H9 (cell line): ENCODE measurements at regions not wholly inside any gene's neighbourhood (a gene's known extent, or its start where the extent isn't known, plus 50 kb on each side); places are given as distances from the start of the nearest gene placed in this dataset.

Experiments used
- DNase-seq: peaks from one replicate; pipeline ENCODE4 v3.0.0-alpha.2; 2017
- H2AFZ ChIP-seq: one replicate; pipeline ENCODE4 v1.6.1; 2013; ENCODE audit warnings: mild to moderate bottlenecking, low read length, control low read depth, moderate library complexity
- H2AK5ac ChIP-seq: 2 replicates; pipeline ENCODE4 v1.6.1; 2013; ENCODE audit warnings: low read length, control low read depth, mixed read lengths; ENCODE audit not compliant: insufficient read length
- H2BK120ac ChIP-seq: one replicate; pipeline ENCODE4 v1.6.1; 2013; ENCODE audit warnings: low read depth, mild to moderate bottlenecking, low read length, control low read depth, inconsistent platforms; ENCODE audit not compliant: poor library complexity, severe bottlenecking
- H2BK12ac ChIP-seq: 2 replicates; pipeline ENCODE4 v1.6.1; 2013; ENCODE audit warnings: low read length, control low read depth, mixed read lengths, low read depth; ENCODE audit not compliant: insufficient read length
- H2BK15ac ChIP-seq: 2 replicates; pipeline ENCODE4 v1.6.1; 2013; ENCODE audit warnings: low read depth, low read length, control low read depth
- H2BK20ac ChIP-seq: one replicate; pipeline ENCODE4 v1.6.1; 2013; ENCODE audit warnings: low read depth, mild to moderate bottlenecking, low read length, control low read depth, inconsistent platforms; ENCODE audit not compliant: poor library complexity, severe bottlenecking
- H2BK5ac ChIP-seq: 2 replicates; pipeline ENCODE4 v1.6.1; 2013; ENCODE audit warnings: low read length, control low read depth, mixed read lengths; ENCODE audit not compliant: insufficient read length
- H3K14ac ChIP-seq: 2 replicates; pipeline ENCODE4 v1.6.1; 2013; ENCODE audit warnings: low read length, control low read depth; ENCODE audit not compliant: insufficient read depth
- H3K18ac ChIP-seq: 2 replicates; pipeline ENCODE4 v1.6.1; 2013; ENCODE audit warnings: low read depth, mild to moderate bottlenecking, mixed read lengths, low read length, control low read depth; ENCODE audit not compliant: insufficient read length
- H3K23ac ChIP-seq: 2 replicates; pipeline ENCODE4 v1.6.1; 2013; ENCODE audit warnings: low read length, control low read depth, mixed read lengths, low read depth; ENCODE audit not compliant: insufficient read length
- H3K23me2 ChIP-seq: 2 replicates; pipeline ENCODE4 v1.6.1; 2013; ENCODE audit warnings: low read depth, mild to moderate bottlenecking, mixed read lengths, low read length, control low read depth; ENCODE audit not compliant: insufficient read length, poor library complexity, severe bottlenecking
- H3K27ac ChIP-seq: 2 replicates; pipeline ENCODE4 v1.5.1; 2013; ENCODE audit warnings: low read length, control low read depth, mixed read lengths, low read depth; ENCODE audit not compliant: insufficient read length
- H3K27me3 ChIP-seq: 2 replicates; pipeline ENCODE4 v1.6.1; 2013; ENCODE audit warnings: low read length, control low read depth, inconsistent platforms; ENCODE audit not compliant: insufficient read depth
- H3K4ac ChIP-seq: 2 replicates; pipeline ENCODE4 v1.6.1; 2013; ENCODE audit warnings: low read depth, mild to moderate bottlenecking, control low read depth, inconsistent platforms, low read length, moderate library complexity
- H3K4me1 ChIP-seq: 2 replicates; pipeline ENCODE4 v1.6.1; 2013; ENCODE audit warnings: low read length, control low read depth, inconsistent platforms; ENCODE audit not compliant: insufficient read depth
- H3K4me2 ChIP-seq: 2 replicates; pipeline ENCODE4 v1.6.1; 2013; ENCODE audit warnings: low read length, control low read depth, mixed read lengths; ENCODE audit not compliant: insufficient read length, insufficient read depth
- H3K56ac ChIP-seq: 2 replicates; pipeline ENCODE4 v1.6.1; 2013; ENCODE audit warnings: low read depth, mild to moderate bottlenecking, mixed read lengths, low read length, control low read depth; ENCODE audit not compliant: insufficient read length
- H3K79me1 ChIP-seq: 2 replicates; pipeline ENCODE4 v1.6.1; 2013; ENCODE audit warnings: low read depth, mild to moderate bottlenecking, moderate library complexity, low read length, control low read depth, inconsistent platforms; ENCODE audit not compliant: insufficient read depth, poor library complexity, severe bottlenecking
- H3K79me2 ChIP-seq: 2 replicates; pipeline ENCODE4 v1.6.1; 2013; ENCODE audit warnings: low read length, control low read depth, inconsistent platforms; ENCODE audit not compliant: insufficient read depth
- H3K9ac ChIP-seq: 2 replicates; pipeline ENCODE4 v1.6.1; 2013; ENCODE audit warnings: low read length, control low read depth, mixed read lengths; ENCODE audit not compliant: insufficient read length; ENCODE audit errors: extremely low read depth
- H3K9me3 ChIP-seq: one replicate; pipeline ENCODE4 v1.6.1; 2013; ENCODE audit warnings: low read depth, low read length, inconsistent platforms; ENCODE audit not compliant: control insufficient read depth
- H3T11ph ChIP-seq: one replicate; pipeline ENCODE4 v1.6.1; 2013; ENCODE audit warnings: mild to moderate bottlenecking, low read length, control low read depth, inconsistent platforms
- H4K20me1 ChIP-seq: one replicate; pipeline ENCODE4 v1.6.1; 2013; ENCODE audit not compliant: control insufficient read depth, insufficient read length, insufficient read depth
- H4K5ac ChIP-seq: 2 replicates; pipeline ENCODE4 v1.6.1; 2013; ENCODE audit warnings: low read depth, mild to moderate bottlenecking, mixed read lengths, low read length, control low read depth; ENCODE audit not compliant: insufficient read length
- H4K8ac ChIP-seq: replicated peaks from 2 replicates; pipeline ENCODE4 v1.6.1; 2013; ENCODE audit warnings: low read length, control low read depth, mixed read lengths, low read depth; ENCODE audit not compliant: insufficient read length
- H4K91ac ChIP-seq: 2 replicates; pipeline ENCODE4 v1.6.1; 2013; ENCODE audit warnings: low read depth, mild to moderate bottlenecking, moderate library complexity, mixed read lengths, low read length, control low read depth; ENCODE audit not compliant: insufficient read length
- H3K27ac Mint-ChIP-seq, 3 experiments: 2 replicates in 2 of 3; 3 replicates in 1 of 3; pipeline ENCODE4 v1.8.0; 2020 to 2021; ENCODE audit warnings: mixed read lengths in 3 of 3, mild to moderate bottlenecking in 1 of 3, moderate library complexity in 1 of 3
- H3K27me3 Mint-ChIP-seq: 2 replicates; pipeline ENCODE4 v1.8.0; 2021; ENCODE audit warnings: low read depth, mild to moderate bottlenecking, moderate library complexity, mixed read lengths
- H3K36me3 Mint-ChIP-seq, 3 experiments: 2 replicates in 2 of 3; 3 replicates in 1 of 3; pipeline ENCODE4 v1.8.0; 2020 to 2021; ENCODE audit warnings: low read depth in 3 of 3, mixed read lengths in 3 of 3; ENCODE audit not compliant: insufficient read depth in 1 of 3
- H3K4me1 Mint-ChIP-seq, 2 experiments: 2 replicates each; pipeline ENCODE4 v1.8.0; 2020; ENCODE audit warnings: mixed read lengths in 2 of 2
- H3K4me3 Mint-ChIP-seq, 2 experiments: 2 replicates in 1 of 2; 3 replicates in 1 of 2; pipeline ENCODE4 v1.8.0; 2020 to 2021; ENCODE audit warnings: mild to moderate bottlenecking in 2 of 2, mixed read lengths in 2 of 2, moderate library complexity in 1 of 2
- H3K9me3 Mint-ChIP-seq, 2 experiments: 2 replicates in 1 of 2; 3 replicates in 1 of 2; pipeline ENCODE4 v1.8.0; 2020; ENCODE audit warnings: mild to moderate bottlenecking in 2 of 2, mixed read lengths in 2 of 2, moderate library complexity in 1 of 2
- CTCF ChIP-seq: fragments of 200-600 bp; sonication (generic); conservative IDR thresholded peaks from 3 replicates; pipeline ENCODE4 v1.8.0; 2021; ENCODE audit warnings: antibody characterized with exemption, mild to moderate bottlenecking
- WGBS: extraction: QIAGEN DNeasy Blood & Tissue Kit; methylation state at CpG from one replicate; pipeline ENCODE4 v1.1.7; 2013; ENCODE audit warnings: missing lambda C conversion rate, low lambda C conversion rate, mixed read lengths; ENCODE audit not compliant: insufficient read length; ENCODE audit errors: extremely low coverage; 5-methylcytosine and 5-hydroxymethylcytosine counted together

DNA sequence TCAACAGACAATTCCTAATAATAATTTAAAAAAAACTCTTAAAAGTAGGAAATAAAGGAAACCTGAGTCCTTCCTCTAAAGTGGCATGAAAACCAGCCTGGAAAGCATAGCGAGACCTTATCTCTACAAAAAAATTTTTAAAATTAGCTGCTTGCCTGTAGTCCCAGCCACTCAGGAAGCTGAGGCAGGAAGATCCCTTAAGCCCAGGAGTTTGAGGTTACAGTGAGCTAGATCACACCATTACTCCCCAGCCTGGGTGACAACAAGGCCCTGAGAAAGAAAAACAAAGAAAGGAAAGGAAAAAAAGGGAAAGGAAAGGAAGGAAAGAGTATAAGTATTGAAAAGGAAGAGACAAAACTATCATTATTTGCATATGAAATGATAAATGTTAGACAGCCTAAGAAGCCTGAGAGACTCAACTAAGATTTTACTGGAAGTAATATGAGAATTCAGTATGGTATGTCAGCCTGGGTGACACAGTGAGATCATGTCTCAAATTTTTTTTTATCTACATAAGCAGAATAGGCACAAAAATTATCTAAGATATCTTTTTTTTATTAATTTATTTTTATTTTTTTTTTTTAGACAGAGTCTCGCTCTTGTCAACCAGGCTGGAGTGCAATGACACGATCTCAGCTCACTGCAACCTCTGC is 113.0 kb downstream of the GOSR1 start:
- Histone ChIP-seq H3K9me3 (no peaks in the 10 kb centered on the region), H3K4ac (no peak overlapping the region), H3K79me1 (no peaks in the 10 kb centered on the region), H3K79me2 (no peaks in the 10 kb centered on the region), H3K18ac (no peak overlapping the region), H3K56ac (no peak overlapping the region), H3K27ac (no peak overlapping the region), H2AK5ac (no peak overlapping the region), H3K27me3 (no peaks in the 10 kb centered on the region), H4K91ac (no peak overlapping the region), H3K4me1 (no peaks in the 10 kb centered on the region; the same call in 1 of the 2 replicates), H2BK20ac (no peak overlapping the region), H4K5ac (no peak overlapping the region), H3K14ac (no peak overlapping the region), H3K23me2 (no peaks in the 10 kb centered on the region), H2BK15ac (no peak overlapping the region), H3K4me2 (no peak overlapping the region), H2BK5ac (no peak overlapping the region), H4K20me1 (no peaks in the 10 kb centered on the region), H2BK12ac (no peak overlapping the region), H4K8ac (no peak overlapping the region), H3K9ac (no peak overlapping the region), H3K23ac (no peak overlapping the region), H2AFZ (no peak overlapping the region), H2BK120ac (no peak overlapping the region), H3T11ph (no peak overlapping the region)
- no peak overlapping the region for H3K27ac Mint-ChIP-seq
- H3K4me1 Mint-ChIP-seq = peaks cover 10 to 13% of the 10 kb centered on the region in 2 experiments
- no CpG with 5 or more reads among the region's 3 CpGs for WGBS
- peaks cover under 1 to 6% of the 10 kb centered on the region in 2 experiments; a peak in 1 of 5 replicates for H3K9me3 Mint-ChIP-seq
- H3K36me3 Mint-ChIP-seq = 0 out of 7 replicates have a peak, but pooled peaks cover 0 to 3% (median 0%) of the 10 kb centered on the region in 3 experiments
- no peak for DNase-seq
- no peak overlapping the region for H3K4me3 Mint-ChIP-seq
- TF ChIP-seq CTCF = no peak
- H3K27me3 Mint-ChIP-seq = no peaks in the 10 kb centered on the region
